Amygdala (tissue), 56 donors: ENCODE measurements at regions not wholly inside any gene's neighbourhood (a gene's known extent, or its start where the extent isn't known, plus 50 kb on each side); places are given as distances from the start of the nearest gene placed in this dataset.

Source experiments
- DNase-seq, 56 donors: peaks; one replicate each; lab custom pipeline; 2025; lab: John Stamatoyannopoulos, UW

- DNase-seq, result peak in 1 of 56 donors; percentile 24
Observed at GRCh38 chr5:32504329-32504988, 59.9 kb upstream of the ZFR start.

- no peak for DNase-seq
Observed at GRCh38 chr5:32503261-32503660, 58.7 kb upstream of the ZFR start.

GRCh38 chr5:32501071-32502002 lies 56.8 kb upstream of the ZFR start:
- no peak for DNase-seq

- no peak for DNase-seq
Observed at GRCh38 chr5:32500181-32500580, 55.6 kb upstream of the ZFR start.

- DNase-seq, result no peak
Observed at GRCh38 chr5:32499261-32499660, 54.7 kb upstream of the ZFR start.

GRCh38 chr5:32498484-32498883 lies 53.9 kb upstream of the ZFR start:
- no peak for DNase-seq

GRCh38 chr5:32496104-32496503 lies 51.6 kb upstream of the ZFR start:
- no peak for DNase-seq

- no peak for DNase-seq
Observed at GRCh38 chr5:32494827-32495226, 50.3 kb upstream of the ZFR start.
